Epidermal melanocyte (primary cell): ENCODE measurements at regions not wholly inside any gene's neighbourhood (a gene's known extent, or its start where the extent isn't known, plus 50 kb on each side); places are given as distances from the start of the nearest gene placed in this dataset.
"Not testable (repeated sequence)": the region's sequence is repeated elsewhere in the genome, so short reads cannot be mapped to it uniquely, and the experiment has no call there.

Experiments used
- DNase-seq: peaks from one replicate; pipeline ENCODE4 v3.0.0; 2011; ENCODE audit warnings: low spot score; ENCODE audit not compliant: insufficient read length

- no peak for DNase-seq
These were observed 444.9 kb downstream of the RAPGEF2 start for GRCh38 chr4:159547645-159548308.

GRCh38 chr4:159549098-159549518 is 446.2 kb downstream of the RAPGEF2 start:
- DNase-seq = no peak

- no peak for DNase-seq
These were observed 448.4 kb downstream of the RAPGEF2 start for GRCh38 chr4:159551281-159551680.

GRCh38 chr4:159552979-159553768 is 450.3 kb downstream of the RAPGEF2 start:
- DNase-seq = no peak

GRCh38 chr4:159555873-159556272 is 453.0 kb downstream of the RAPGEF2 start:
- no peak for DNase-seq

GRCh38 chr4:159562366-159562765 is 459.5 kb downstream of the RAPGEF2 start:
- DNase-seq = no peak

GRCh38 chr4:159563257-159563656 is 460.4 kb downstream of the RAPGEF2 start:
- DNase-seq = no peak

- no peak for DNase-seq
These were observed 461.7 kb downstream of the RAPGEF2 start for GRCh38 chr4:159564615-159565014.

- no peak for DNase-seq
These were observed 463.9 kb downstream of the RAPGEF2 start for GRCh38 chr4:159566786-159567185.

- no peak for DNase-seq
These were observed 474.4 kb downstream of the RAPGEF2 start for GRCh38 chr4:159577241-159577640.

GRCh38 chr4:159582685-159583084 is 479.8 kb downstream of the RAPGEF2 start:
- no peak for DNase-seq

- DNase-seq = no peak
These were observed 490.1 kb downstream of the RAPGEF2 start for GRCh38 chr4:159592898-159593556.

- DNase-seq = no peak
These were observed 490.8 kb downstream of the RAPGEF2 start for GRCh38 chr4:159593681-159594080.

GRCh38 chr4:159594576-159594975 is 491.7 kb downstream of the RAPGEF2 start:
- DNase-seq = no peak

GRCh38 chr4:159595101-159595500 is 492.2 kb downstream of the RAPGEF2 start:
- not testable (repeated sequence) for DNase-seq

- no peak for DNase-seq
These were observed 495.7 kb downstream of the RAPGEF2 start for GRCh38 chr4:159598602-159599001.

- DNase-seq = no peak
These were observed 497.2 kb downstream of the RAPGEF2 start for GRCh38 chr4:159600061-159600460.

GRCh38 chr4:159604781-159605180 is 501.9 kb downstream of the RAPGEF2 start:
- no peak for DNase-seq

- no peak for DNase-seq
These were observed 504.0 kb downstream of the RAPGEF2 start for GRCh38 chr4:159606835-159607234.

GRCh38 chr4:159607809-159608208 is 504.9 kb downstream of the RAPGEF2 start:
- no peak for DNase-seq

- DNase-seq = no peak
These were observed 505.6 kb downstream of the RAPGEF2 start for GRCh38 chr4:159608436-159608835.

GRCh38 chr4:159632031-159632430 is 529.2 kb downstream of the RAPGEF2 start:
- no peak for DNase-seq
